ENCODE measurements at regions not wholly inside any gene's neighbourhood (a gene's known extent, or its start where the extent isn't known, plus 50 kb on each side); places are given as distances from the start of the nearest gene placed in this dataset.

DNA sequence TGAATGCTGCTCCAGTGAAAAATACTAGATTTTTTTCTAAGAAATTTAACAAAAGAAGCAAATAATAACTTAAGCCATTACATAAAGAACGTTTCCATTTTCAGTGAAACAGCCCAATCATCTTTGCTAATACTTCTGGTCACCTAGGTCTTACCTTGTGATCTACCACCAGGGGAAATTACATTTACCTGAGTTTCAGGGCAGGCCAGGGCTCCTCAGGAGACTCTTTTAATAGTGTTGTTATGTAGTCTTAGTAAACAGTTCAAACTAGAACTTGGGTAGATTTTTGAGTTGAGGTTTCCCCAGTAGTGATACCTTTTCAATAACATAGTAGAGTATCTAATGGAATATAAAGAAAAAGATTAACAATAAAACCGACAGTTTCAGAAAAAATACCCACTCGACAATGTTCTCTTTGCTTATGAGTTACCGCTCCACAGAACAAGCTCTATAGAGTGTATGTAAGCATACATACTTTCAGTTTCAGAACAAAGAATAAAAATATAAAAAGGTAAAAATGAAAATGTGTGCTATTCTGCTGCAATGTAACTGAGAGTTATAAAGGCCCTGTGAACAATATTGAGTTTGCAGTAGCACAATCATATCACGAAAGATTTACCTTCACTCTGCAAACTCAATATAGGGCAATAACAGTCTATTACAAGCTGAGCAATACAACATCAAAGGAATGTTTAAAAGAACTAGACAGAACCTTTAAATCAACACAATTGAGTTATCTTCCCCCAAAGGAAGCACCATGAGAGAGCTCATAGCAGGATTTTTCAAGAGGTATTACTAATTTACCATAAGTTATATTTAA, 165.8 kb downstream of the ATOH1 start:
- Histone ChIP-seq H3K27me3 (no peaks in the 10 kb centered on the region), H3K4me3 (no peak overlapping the region), H3K9me3 (no peaks in the 10 kb centered on the region), H3K4me1 (no peaks in the 10 kb centered on the region), H3K36me3 (no peaks in the 10 kb centered on the region), H3K27ac (no peak overlapping the region)
- no peak for TF ChIP-seq POLR2A (IDR thresholded peaks at IDR 0.05)
- TF ChIP-seq POLR2AphosphoS5 (IDR thresholded peaks at IDR 0.05) = no peak
- no peak for TF ChIP-seq EP300 (IDR thresholded peaks at IDR 0.05)
- WGBS = 77% methylated on average over 5 of the region's 5 CpGs
- DNase-seq (ENCODE audit: low spot score in 2 of 2) = no peak

DNA sequence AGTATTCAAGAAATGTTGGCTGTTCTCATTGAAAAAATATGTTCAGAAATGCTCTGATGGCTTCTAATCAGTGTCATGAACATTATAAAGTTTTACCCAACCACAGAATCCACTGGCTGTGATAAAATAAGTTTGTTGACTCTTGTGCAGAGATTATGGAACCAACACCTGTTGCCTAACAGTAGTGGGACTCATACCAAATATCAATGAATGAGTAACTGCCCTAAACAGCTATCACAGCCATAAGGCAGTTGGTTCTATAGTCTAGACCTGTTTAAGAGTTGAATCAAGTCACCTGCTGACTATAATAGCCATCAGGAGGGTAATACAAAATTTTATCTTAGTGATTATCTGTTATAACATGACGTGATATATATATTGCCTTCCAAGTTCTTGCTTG, 168.3 kb downstream of the ATOH1 start:
- Histone ChIP-seq H3K4me1 (no peaks in the 10 kb centered on the region), H3K9me3 (no peaks in the 10 kb centered on the region), H3K4me3 (no peak overlapping the region), H3K27me3 (no peaks in the 10 kb centered on the region), H3K36me3 (no peaks in the 10 kb centered on the region), H3K27ac (no peak overlapping the region)
- TF ChIP-seq POLR2A (IDR thresholded peaks at IDR 0.05) (no peak), EP300 (IDR thresholded peaks at IDR 0.05) (no peak), POLR2AphosphoS5 (IDR thresholded peaks at IDR 0.05) (no peak)
- TF ChIP-seq, protein P1, sequence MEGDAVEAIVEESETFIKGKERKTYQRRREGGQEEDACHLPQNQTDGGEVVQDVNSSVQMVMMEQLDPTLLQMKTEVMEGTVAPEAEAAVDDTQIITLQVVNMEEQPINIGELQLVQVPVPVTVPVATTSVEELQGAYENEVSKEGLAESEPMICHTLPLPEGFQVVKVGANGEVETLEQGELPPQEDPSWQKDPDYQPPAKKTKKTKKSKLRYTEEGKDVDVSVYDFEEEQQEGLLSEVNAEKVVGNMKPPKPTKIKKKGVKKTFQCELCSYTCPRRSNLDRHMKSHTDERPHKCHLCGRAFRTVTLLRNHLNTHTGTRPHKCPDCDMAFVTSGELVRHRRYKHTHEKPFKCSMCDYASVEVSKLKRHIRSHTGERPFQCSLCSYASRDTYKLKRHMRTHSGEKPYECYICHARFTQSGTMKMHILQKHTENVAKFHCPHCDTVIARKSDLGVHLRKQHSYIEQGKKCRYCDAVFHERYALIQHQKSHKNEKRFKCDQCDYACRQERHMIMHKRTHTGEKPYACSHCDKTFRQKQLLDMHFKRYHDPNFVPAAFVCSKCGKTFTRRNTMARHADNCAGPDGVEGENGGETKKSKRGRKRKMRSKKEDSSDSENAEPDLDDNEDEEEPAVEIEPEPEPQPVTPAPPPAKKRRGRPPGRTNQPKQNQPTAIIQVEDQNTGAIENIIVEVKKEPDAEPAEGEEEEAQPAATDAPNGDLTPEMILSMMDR (IDR thresholded peaks at IDR 0.05) = no peak
- no peak for DNase-seq (ENCODE audit: low spot score in 2 of 2)
- 50% methylated on average over 1 of the region's 1 CpG for WGBS

- H3K36me3 ChIP-seq = no peaks in the 10 kb centered on the region
- DNase-seq (ENCODE audit: low spot score in 2 of 2) = no peak
- H3K4me1 ChIP-seq = no peaks in the 10 kb centered on the region
- H3K27me3 ChIP-seq = no peaks in the 10 kb centered on the region
- WGBS = 36% methylated on average over 1 of the region's 1 CpG
- no peak overlapping the region for H3K4me3 ChIP-seq
- H3K9me3 ChIP-seq = no peaks in the 10 kb centered on the region
- TF ChIP-seq, protein P1 (IDR thresholded peaks at IDR 0.05) = no peak
- TF ChIP-seq EP300 (IDR thresholded peaks at IDR 0.05) (no peak), POLR2A (IDR thresholded peaks at IDR 0.05) (no peak), POLR2AphosphoS5 (IDR thresholded peaks at IDR 0.05) (no peak)
- no peak overlapping the region for H3K27ac ChIP-seq
These were observed 172.0 kb downstream of the ATOH1 start for GRCh38 chr4:94000559-94000958.

DNA sequence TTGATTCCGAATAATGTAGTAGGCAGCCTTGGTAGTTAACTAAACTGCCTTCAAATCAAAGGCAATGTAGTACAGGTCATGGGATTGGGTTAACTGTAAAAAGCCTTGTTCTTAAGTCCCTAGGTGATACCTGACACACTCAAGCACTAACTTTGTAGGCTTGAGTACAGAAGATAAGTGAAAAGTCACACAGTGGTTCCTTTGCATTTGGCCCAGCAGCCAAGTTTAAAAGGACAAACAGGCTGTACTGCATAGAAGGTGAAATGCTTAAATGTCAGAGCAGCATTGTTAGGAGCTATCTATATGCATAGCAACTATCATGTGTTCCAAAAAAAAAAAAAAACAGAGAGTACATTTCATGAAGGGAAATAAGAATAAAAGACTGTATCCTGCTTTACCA, 178.4 kb downstream of the ATOH1 start:
- TF ChIP-seq, protein P1 (IDR thresholded peaks at IDR 0.05) = no peak
- TF ChIP-seq POLR2A (IDR thresholded peaks at IDR 0.05) (no peak), EP300 (IDR thresholded peaks at IDR 0.05) (no peak), POLR2AphosphoS5 (IDR thresholded peaks at IDR 0.05) (no peak)
- DNase-seq (ENCODE audit: low spot score in 2 of 2) = no peak
- Histone ChIP-seq H3K36me3 (no peaks in the 10 kb centered on the region), H3K4me3 (no peak overlapping the region), H3K4me1 (no peaks in the 10 kb centered on the region), H3K9me3 (no peaks in the 10 kb centered on the region), H3K27ac (no peak overlapping the region), H3K27me3 (no peaks in the 10 kb centered on the region)
- WGBS = 100% methylated on average over 1 of the region's 1 CpG

GRCh38 chr4:94011190-94011589, 182.6 kb downstream of the ATOH1 start:
- Histone ChIP-seq H3K4me3 (no peak overlapping the region), H3K36me3 (no peaks in the 10 kb centered on the region)

More at GRCh38 chr4:94011190-94011589, 182.6 kb downstream of the ATOH1 start:
- Histone ChIP-seq H3K27ac (no peak overlapping the region), H3K9me3 (no peaks in the 10 kb centered on the region), H3K4me1 (no peaks in the 10 kb centered on the region), H3K27me3 (no peaks in the 10 kb centered on the region)
- no peak for DNase-seq (ENCODE audit: low spot score in 2 of 2)
- WGBS = 86% methylated on average over 2 of the region's 2 CpGs
- TF ChIP-seq EP300 (IDR thresholded peaks at IDR 0.05) (no peak), POLR2AphosphoS5 (IDR thresholded peaks at IDR 0.05) (no peak), POLR2A (IDR thresholded peaks at IDR 0.05) (no peak)
- TF ChIP-seq, protein P1 (IDR thresholded peaks at IDR 0.05) = no peak

Measured in suprapubic skin (tissue), 4 donors.